ENCODE measurements at regions not wholly inside any gene's neighbourhood (a gene's known extent, or its start where the extent isn't known, plus 50 kb on each side); places are given as distances from the start of the nearest gene placed in this dataset.

DNA sequence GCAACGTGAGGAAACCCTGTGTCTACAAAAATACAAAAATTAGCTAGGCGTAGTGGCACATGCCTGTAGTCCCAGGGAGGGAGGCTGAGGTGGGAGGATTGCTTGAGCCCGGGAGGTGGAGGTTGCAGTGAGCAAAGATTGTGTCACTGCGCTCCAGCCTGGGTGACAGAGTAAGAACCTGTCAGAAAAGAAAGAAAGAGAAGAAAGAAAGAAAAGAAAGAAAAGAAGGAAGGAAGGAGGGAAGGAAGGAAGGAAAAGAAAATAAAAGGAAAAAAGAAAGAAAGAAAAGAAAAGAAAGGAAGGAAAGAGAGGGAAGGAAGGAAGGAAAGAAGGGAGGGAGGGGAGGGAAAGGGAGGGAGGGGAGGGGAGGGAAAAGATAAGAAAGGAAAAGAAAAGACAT is 89.9 kb upstream of the HPCAL1 start:
- Histone ChIP-seq H2AFZ (ENCODE audit: low read length) (no peak overlapping the region), H4K8ac (replicated peaks; ENCODE audit: insufficient read length, low read depth, low read length) (no peak overlapping the region), H3K14ac (ENCODE audit: insufficient read depth, low read length) (no peak overlapping the region), H3K4me1 (ENCODE audit: insufficient read depth, low read length) (peaks cover 2% of the 10 kb centered on the region; the same call in 1 of the 2 replicates), H3K18ac (ENCODE audit: insufficient read length, low read depth, low read length) (no peak overlapping the region), H3K23ac (ENCODE audit: insufficient read length, low read depth, low read length) (no peak overlapping the region), H3K27me3 (ENCODE audit: insufficient read depth, low read length) (no peaks in the 10 kb centered on the region), H2BK5ac (ENCODE audit: insufficient read length, low read length) (no peak overlapping the region), H2BK12ac (ENCODE audit: insufficient read length, low read depth, low read length) (no peak overlapping the region), H2BK120ac (ENCODE audit: low read depth, low read length, poor library complexity, severe bottlenecking) (no peak overlapping the region), H2BK15ac (ENCODE audit: low read depth, low read length) (no peak overlapping the region), H3K9ac (ENCODE audit: extremely low read depth, insufficient read length, low read length) (no peak overlapping the region), H2BK20ac (ENCODE audit: low read depth, low read length, poor library complexity, severe bottlenecking) (no peak overlapping the region), H3K79me2 (ENCODE audit: insufficient read depth, low read length) (no peaks in the 10 kb centered on the region), H3K56ac (ENCODE audit: insufficient read length, low read depth, low read length) (no peak overlapping the region), H3K23me2 (ENCODE audit: insufficient read length, low read depth, low read length, poor library complexity, severe bottlenecking) (no peaks in the 10 kb centered on the region), H3K4me2 (ENCODE audit: insufficient read depth, insufficient read length, low read length) (no peak overlapping the region), H3K27ac (ENCODE audit: insufficient read length, low read depth, low read length) (no peak overlapping the region), H3K79me1 (ENCODE audit: insufficient read depth, low read depth, low read length, poor library complexity, severe bottlenecking) (no peaks in the 10 kb centered on the region), H3K9me3 (ENCODE audit: control insufficient read depth, low read depth, low read length) (no peaks in the 10 kb centered on the region), H4K91ac (ENCODE audit: insufficient read length, low read depth, low read length) (no peak overlapping the region), H3K4ac (ENCODE audit: low read depth, low read length) (no peak overlapping the region), H4K20me1 (ENCODE audit: control insufficient read depth, insufficient read depth, insufficient read length) (no peaks in the 10 kb centered on the region), H3T11ph (ENCODE audit: low read length) (no peak overlapping the region), H2AK5ac (ENCODE audit: insufficient read length, low read length) (no peak overlapping the region), H4K5ac (ENCODE audit: insufficient read length, low read depth, low read length) (no peak overlapping the region)
- peaks cover 2% of the 10 kb centered on the region; the same call in 1 of the 2 replicates for H3K27me3 Mint-ChIP-seq (ENCODE audit: low read depth)
- WGBS (ENCODE audit: extremely low coverage, insufficient read length, low lambda C conversion rate): no CpG with 5 or more reads among the region's 4 CpGs
- no peak for DNase-seq
- H3K4me1 Mint-ChIP-seq: peaks cover 15 to 32% of the 10 kb centered on the region in 2 experiments
- TF ChIP-seq, protein P1, sequence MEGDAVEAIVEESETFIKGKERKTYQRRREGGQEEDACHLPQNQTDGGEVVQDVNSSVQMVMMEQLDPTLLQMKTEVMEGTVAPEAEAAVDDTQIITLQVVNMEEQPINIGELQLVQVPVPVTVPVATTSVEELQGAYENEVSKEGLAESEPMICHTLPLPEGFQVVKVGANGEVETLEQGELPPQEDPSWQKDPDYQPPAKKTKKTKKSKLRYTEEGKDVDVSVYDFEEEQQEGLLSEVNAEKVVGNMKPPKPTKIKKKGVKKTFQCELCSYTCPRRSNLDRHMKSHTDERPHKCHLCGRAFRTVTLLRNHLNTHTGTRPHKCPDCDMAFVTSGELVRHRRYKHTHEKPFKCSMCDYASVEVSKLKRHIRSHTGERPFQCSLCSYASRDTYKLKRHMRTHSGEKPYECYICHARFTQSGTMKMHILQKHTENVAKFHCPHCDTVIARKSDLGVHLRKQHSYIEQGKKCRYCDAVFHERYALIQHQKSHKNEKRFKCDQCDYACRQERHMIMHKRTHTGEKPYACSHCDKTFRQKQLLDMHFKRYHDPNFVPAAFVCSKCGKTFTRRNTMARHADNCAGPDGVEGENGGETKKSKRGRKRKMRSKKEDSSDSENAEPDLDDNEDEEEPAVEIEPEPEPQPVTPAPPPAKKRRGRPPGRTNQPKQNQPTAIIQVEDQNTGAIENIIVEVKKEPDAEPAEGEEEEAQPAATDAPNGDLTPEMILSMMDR (conservative IDR thresholded peaks at IDR 0.05): no peak
- H3K36me3 Mint-ChIP-seq (ENCODE audit: insufficient read depth in 1 of 3, low read depth in 3 of 3): no peaks in the 10 kb centered on the region
- no peaks in the 10 kb centered on the region for H3K9me3 Mint-ChIP-seq
- H3K27ac Mint-ChIP-seq: no peak overlapping the region
- no peak overlapping the region for H3K4me3 Mint-ChIP-seq
